Nephron progenitor cell (in vitro differentiated cells): ENCODE measurements at regions not wholly inside any gene's neighbourhood (a gene's known extent, or its start where the extent isn't known, plus 50 kb on each side); places are given as distances from the start of the nearest gene placed in this dataset.

Experiments
- DNase-seq: peaks from one replicate; pipeline ENCODE4 v3.0.0; 2021
- H3K27ac Mint-ChIP-seq: 2 replicates; pipeline ENCODE4 v1.8.0; 2021; ENCODE audit warnings: mild to moderate bottlenecking, moderate library complexity, mixed read lengths
- H3K27me3 Mint-ChIP-seq: 2 replicates; pipeline ENCODE4 v1.8.0; 2021; ENCODE audit warnings: mild to moderate bottlenecking, low read depth, mixed read lengths; ENCODE audit not compliant: poor library complexity
- H3K36me3 Mint-ChIP-seq: 2 replicates; pipeline ENCODE4 v1.8.0; 2021; ENCODE audit warnings: low read depth, mixed read lengths
- H3K4me1 Mint-ChIP-seq: 2 replicates; pipeline ENCODE4 v1.8.0; 2021; ENCODE audit warnings: mixed read lengths
- H3K4me3 Mint-ChIP-seq: 2 replicates; pipeline ENCODE4 v1.8.0; 2021; ENCODE audit warnings: mild to moderate bottlenecking, moderate library complexity, mixed read lengths
- H3K9me3 Mint-ChIP-seq: 2 replicates; pipeline ENCODE4 v1.8.0; 2021; ENCODE audit warnings: mild to moderate bottlenecking, moderate library complexity, mixed read lengths
- TF ChIP-seq, protein P1 (sequence below): fragments of 200-600 bp; sonication (generic); IDR thresholded peaks from 2 replicates; pipeline ENCODE4 v1.5.0; 2021; ENCODE audit warnings: antibody characterized with exemption

- H3K36me3 Mint-ChIP-seq = no peaks in the 10 kb centered on the region
- TF ChIP-seq, protein P1, sequence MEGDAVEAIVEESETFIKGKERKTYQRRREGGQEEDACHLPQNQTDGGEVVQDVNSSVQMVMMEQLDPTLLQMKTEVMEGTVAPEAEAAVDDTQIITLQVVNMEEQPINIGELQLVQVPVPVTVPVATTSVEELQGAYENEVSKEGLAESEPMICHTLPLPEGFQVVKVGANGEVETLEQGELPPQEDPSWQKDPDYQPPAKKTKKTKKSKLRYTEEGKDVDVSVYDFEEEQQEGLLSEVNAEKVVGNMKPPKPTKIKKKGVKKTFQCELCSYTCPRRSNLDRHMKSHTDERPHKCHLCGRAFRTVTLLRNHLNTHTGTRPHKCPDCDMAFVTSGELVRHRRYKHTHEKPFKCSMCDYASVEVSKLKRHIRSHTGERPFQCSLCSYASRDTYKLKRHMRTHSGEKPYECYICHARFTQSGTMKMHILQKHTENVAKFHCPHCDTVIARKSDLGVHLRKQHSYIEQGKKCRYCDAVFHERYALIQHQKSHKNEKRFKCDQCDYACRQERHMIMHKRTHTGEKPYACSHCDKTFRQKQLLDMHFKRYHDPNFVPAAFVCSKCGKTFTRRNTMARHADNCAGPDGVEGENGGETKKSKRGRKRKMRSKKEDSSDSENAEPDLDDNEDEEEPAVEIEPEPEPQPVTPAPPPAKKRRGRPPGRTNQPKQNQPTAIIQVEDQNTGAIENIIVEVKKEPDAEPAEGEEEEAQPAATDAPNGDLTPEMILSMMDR = no peak
- H3K9me3 Mint-ChIP-seq = no peaks in the 10 kb centered on the region
- H3K27me3 Mint-ChIP-seq = peaks cover 15% of the 10 kb centered on the region
- H3K4me3 Mint-ChIP-seq = no peak overlapping the region
- H3K27ac Mint-ChIP-seq = no peak overlapping the region
- H3K4me1 Mint-ChIP-seq = peaks cover 62% of the 10 kb centered on the region
- no peak for DNase-seq
These were observed 86.2 kb upstream of the KCNK12 start for GRCh38 chr2:47656715-47657600.

DNA sequence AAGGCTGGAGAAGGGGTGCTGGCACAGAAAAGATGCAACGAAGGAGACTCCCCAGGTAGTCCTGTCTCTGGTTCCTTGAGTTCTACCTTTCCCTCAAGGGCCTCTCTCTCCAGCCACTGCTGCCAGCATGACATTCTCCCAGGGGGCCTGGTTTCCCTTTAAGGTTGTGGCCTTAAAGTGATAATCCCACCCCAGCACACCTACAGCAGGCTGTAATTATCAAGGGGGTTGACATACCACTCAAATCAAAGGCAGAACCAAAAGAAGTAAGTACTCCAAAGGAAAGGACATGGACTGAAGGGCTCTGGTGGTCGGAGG is 84.7 kb upstream of the KCNK12 start:
- Mint-ChIP-seq H3K9me3 (peaks cover 2% of the 10 kb centered on the region), H3K27me3 (peaks cover 15% of the 10 kb centered on the region), H3K4me3 (no peak overlapping the region), H3K4me1 (peaks cover 74% of the 10 kb centered on the region), H3K27ac (no peak overlapping the region), H3K36me3 (no peaks in the 10 kb centered on the region)
- DNase-seq = no peak
- TF ChIP-seq, protein P1 = no peak

DNA sequence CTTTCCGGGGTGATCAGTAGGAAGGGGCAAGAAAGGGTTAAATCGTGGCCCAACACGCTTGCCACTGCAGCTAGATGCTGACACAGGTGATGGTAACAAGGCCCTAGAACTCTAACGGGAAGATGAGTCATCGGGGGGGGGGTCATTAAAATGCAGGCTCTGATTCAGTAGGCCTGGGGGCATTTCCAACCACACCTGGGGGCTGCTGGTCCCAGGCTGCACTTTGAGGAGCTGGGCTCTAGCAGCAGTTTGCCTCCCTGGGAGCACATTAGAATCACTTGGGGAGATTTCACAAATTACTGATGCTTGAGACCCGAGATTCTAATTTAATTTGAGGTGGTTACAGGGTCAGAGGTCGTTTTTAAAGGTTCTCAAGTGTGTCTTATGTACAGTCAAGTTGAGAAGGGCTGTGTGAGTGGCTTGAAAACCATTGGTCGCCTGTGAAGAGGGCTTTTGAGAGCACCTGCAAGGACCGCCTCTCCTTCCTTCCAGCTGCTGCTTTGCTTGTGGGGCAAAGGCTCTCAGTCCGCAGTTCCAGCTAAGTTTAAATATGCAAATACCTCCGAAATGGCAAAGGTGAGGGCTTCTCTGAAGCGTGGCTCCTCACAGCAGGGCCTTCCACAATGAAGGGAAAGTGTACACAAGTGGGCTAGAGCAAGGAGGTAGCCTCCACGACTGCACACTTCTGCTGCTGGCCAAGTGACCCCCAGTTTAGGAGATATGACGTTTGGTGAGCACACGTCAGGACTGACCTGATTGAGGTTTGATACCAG is 84.2 kb upstream of the KCNK12 start:
- peaks cover 70% of the 10 kb centered on the region for H3K4me1 Mint-ChIP-seq
- no peaks in the 10 kb centered on the region for H3K36me3 Mint-ChIP-seq
- H3K27me3 Mint-ChIP-seq = peaks cover 15% of the 10 kb centered on the region
- peaks cover 8% of the 10 kb centered on the region for H3K9me3 Mint-ChIP-seq
- DNase-seq = no peak
- TF ChIP-seq, protein P1 = no peak
- H3K4me3 Mint-ChIP-seq = no peak overlapping the region
- H3K27ac Mint-ChIP-seq = no peak overlapping the region

- H3K9me3 Mint-ChIP-seq = peaks cover 11% of the 10 kb centered on the region
- no peak overlapping the region for H3K27ac Mint-ChIP-seq
- TF ChIP-seq, protein P1 = peak; percentile 51
- peaks cover 21% of the 10 kb centered on the region for H3K27me3 Mint-ChIP-seq
- peaks cover 66% of the 10 kb centered on the region for H3K4me1 Mint-ChIP-seq
- H3K4me3 Mint-ChIP-seq = peak overlapping the region; percentile 24
- no peaks in the 10 kb centered on the region for H3K36me3 Mint-ChIP-seq
- peak; percentile 54 for DNase-seq
These were observed 83.4 kb upstream of the KCNK12 start for GRCh38 chr2:47653902-47654789.

- Mint-ChIP-seq H3K9me3 (peaks cover 20% of the 10 kb centered on the region), H3K36me3 (peaks cover 8% of the 10 kb centered on the region), H3K4me1 (peaks cover 62% of the 10 kb centered on the region), H3K4me3 (no peak overlapping the region), H3K27me3 (peaks cover 23% of the 10 kb centered on the region), H3K27ac (no peak overlapping the region)
- no peak for DNase-seq
- TF ChIP-seq, protein P1 = no peak
These were observed 82.3 kb upstream of the KCNK12 start for GRCh38 chr2:47653036-47653435.
